ENCODE measurements at regions not wholly inside any gene's neighbourhood (a gene's known extent, or its start where the extent isn't known, plus 50 kb on each side); places are given as distances from the start of the nearest gene placed in this dataset.
"Not testable (repeated sequence)": the region's sequence is repeated elsewhere in the genome, so short reads cannot be mapped to it uniquely, and the experiment has no call there.

- intact Hi-C loops (cut with micrococcal nuclease): no loop called here
- Mint-ChIP-seq H3K27ac (no peak overlapping the region), H3K4me1 (ENCODE audit: low read depth) (no peaks in the 10 kb centered on the region), H3K9me3 (no peaks in the 10 kb centered on the region), H3K27me3 (ENCODE audit: insufficient read depth) (peaks cover 6% of the 10 kb centered on the region), H3K4me3 (no peak overlapping the region), H3K36me3 (ENCODE audit: low read depth) (no peaks in the 10 kb centered on the region)
- DNase-seq (ENCODE audit: low spot score): no peak
Observed at GRCh38 chr14:97153527-97153926, 356.3 kb downstream of the VRK1 start.

DNA sequence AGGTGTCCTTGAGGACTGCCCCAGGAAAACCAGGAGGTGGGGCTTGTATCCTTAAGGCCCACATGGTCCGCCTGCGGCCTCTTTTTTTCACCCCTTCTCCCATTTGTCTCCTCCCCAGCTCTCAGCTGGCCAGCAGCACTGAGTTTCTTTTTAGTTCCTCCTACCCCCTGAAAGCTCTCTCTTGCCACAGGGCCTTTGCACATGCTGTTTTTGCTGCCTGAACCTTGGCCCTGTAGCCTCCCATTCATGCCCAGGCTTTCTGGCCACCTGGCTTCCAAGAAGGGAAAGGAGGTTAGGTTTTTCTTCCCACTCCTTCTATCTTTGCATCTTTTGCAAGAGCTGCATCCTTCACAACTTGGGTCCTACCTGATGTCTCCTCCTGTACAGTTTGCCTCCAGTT is 358.1 kb downstream of the VRK1 start:
- no peak for DNase-seq (ENCODE audit: low spot score)
- intact Hi-C loops (cut with micrococcal nuclease): no loop called here
- Mint-ChIP-seq H3K4me3 (no peak overlapping the region), H3K9me3 (peaks cover 15% of the 10 kb centered on the region), H3K27ac (no peak overlapping the region), H3K27me3 (ENCODE audit: insufficient read depth) (peaks cover 6% of the 10 kb centered on the region), H3K36me3 (ENCODE audit: low read depth) (no peaks in the 10 kb centered on the region), H3K4me1 (ENCODE audit: low read depth) (no peaks in the 10 kb centered on the region)

DNA sequence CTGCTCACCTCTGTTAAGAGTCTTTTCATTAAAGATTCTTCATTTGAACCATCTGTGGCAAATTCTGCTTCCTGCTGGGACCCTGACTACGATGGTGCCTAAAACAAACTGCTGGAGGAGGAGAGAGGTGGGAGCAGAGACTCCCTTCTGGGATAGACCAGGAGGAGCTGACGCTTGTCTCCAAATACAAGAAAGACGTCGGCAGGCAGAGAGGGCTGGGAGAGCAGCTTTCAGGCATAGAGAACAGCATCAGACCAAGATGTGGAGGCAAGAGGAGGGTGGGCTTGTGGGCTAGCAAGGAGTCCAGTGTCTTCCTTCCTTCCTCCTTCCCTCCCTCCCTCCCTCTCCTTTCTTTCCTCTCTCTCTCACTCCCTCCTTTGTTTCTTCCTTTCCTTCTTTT is 358.6 kb downstream of the VRK1 start:
- H3K4me1 Mint-ChIP-seq (ENCODE audit: low read depth): no peaks in the 10 kb centered on the region
- no peaks in the 10 kb centered on the region for H3K36me3 Mint-ChIP-seq (ENCODE audit: low read depth)
- intact Hi-C loops (cut with micrococcal nuclease): no loop called here
- H3K27ac Mint-ChIP-seq: no peak overlapping the region
- H3K4me3 Mint-ChIP-seq: no peak overlapping the region
- no peak for DNase-seq (ENCODE audit: low spot score)
- peaks cover 18% of the 10 kb centered on the region for H3K9me3 Mint-ChIP-seq
- H3K27me3 Mint-ChIP-seq (ENCODE audit: insufficient read depth): peaks cover 6% of the 10 kb centered on the region

- H3K4me3 Mint-ChIP-seq: no peak overlapping the region
- peaks cover 6% of the 10 kb centered on the region for H3K27me3 Mint-ChIP-seq (ENCODE audit: insufficient read depth)
- H3K4me1 Mint-ChIP-seq (ENCODE audit: low read depth): no peaks in the 10 kb centered on the region
- intact Hi-C loops (cut with micrococcal nuclease): no loop called here
- peaks cover 18% of the 10 kb centered on the region for H3K9me3 Mint-ChIP-seq
- no peak for DNase-seq (ENCODE audit: low spot score)
- no peaks in the 10 kb centered on the region for H3K36me3 Mint-ChIP-seq (ENCODE audit: low read depth)
- H3K27ac Mint-ChIP-seq: no peak overlapping the region
Observed at GRCh38 chr14:97156705-97157104, 359.5 kb downstream of the VRK1 start.

GRCh38 chr14:97158102-97158501 is 360.9 kb downstream of the VRK1 start:
- Mint-ChIP-seq H3K9me3 (peaks cover 18% of the 10 kb centered on the region), H3K4me1 (ENCODE audit: low read depth) (no peaks in the 10 kb centered on the region), H3K27me3 (ENCODE audit: insufficient read depth) (peaks cover 6% of the 10 kb centered on the region), H3K36me3 (ENCODE audit: low read depth) (no peaks in the 10 kb centered on the region), H3K4me3 (no peak overlapping the region), H3K27ac (no peak overlapping the region)
- intact Hi-C loops (cut with micrococcal nuclease): no loop called here
- DNase-seq (ENCODE audit: low spot score): no peak

- Mint-ChIP-seq H3K4me1 (ENCODE audit: low read depth) (no peaks in the 10 kb centered on the region), H3K27ac (no peak overlapping the region), H3K36me3 (ENCODE audit: low read depth) (no peaks in the 10 kb centered on the region), H3K9me3 (peaks cover 18% of the 10 kb centered on the region), H3K4me3 (no peak overlapping the region), H3K27me3 (ENCODE audit: insufficient read depth) (peaks cover 6% of the 10 kb centered on the region)
- no peak for DNase-seq (ENCODE audit: low spot score)
- intact Hi-C loops (cut with micrococcal nuclease): no loop called here
Observed at GRCh38 chr14:97159124-97159523, 361.9 kb downstream of the VRK1 start.

- H3K4me3 Mint-ChIP-seq: no peak overlapping the region
- no peaks in the 10 kb centered on the region for H3K4me1 Mint-ChIP-seq (ENCODE audit: low read depth)
- H3K27ac Mint-ChIP-seq: no peak overlapping the region
- H3K9me3 Mint-ChIP-seq: peaks cover 18% of the 10 kb centered on the region
- no peaks in the 10 kb centered on the region for H3K27me3 Mint-ChIP-seq (ENCODE audit: insufficient read depth)
- H3K36me3 Mint-ChIP-seq (ENCODE audit: low read depth): no peaks in the 10 kb centered on the region
- intact Hi-C loops (cut with micrococcal nuclease): no loop called here
- no peak for DNase-seq (ENCODE audit: low spot score)
Observed at GRCh38 chr14:97162621-97163020, 365.4 kb downstream of the VRK1 start.

GRCh38 chr14:97164021-97164420 is 366.8 kb downstream of the VRK1 start:
- intact Hi-C loops (cut with micrococcal nuclease): no loop called here
- H3K4me1 Mint-ChIP-seq (ENCODE audit: low read depth): no peaks in the 10 kb centered on the region
- no peaks in the 10 kb centered on the region for H3K36me3 Mint-ChIP-seq (ENCODE audit: low read depth)
- H3K27ac Mint-ChIP-seq: no peak overlapping the region
- DNase-seq (ENCODE audit: low spot score): no peak
- H3K4me3 Mint-ChIP-seq: no peak overlapping the region
- no peaks in the 10 kb centered on the region for H3K27me3 Mint-ChIP-seq (ENCODE audit: insufficient read depth)
- H3K9me3 Mint-ChIP-seq: peaks cover 14% of the 10 kb centered on the region

DNA sequence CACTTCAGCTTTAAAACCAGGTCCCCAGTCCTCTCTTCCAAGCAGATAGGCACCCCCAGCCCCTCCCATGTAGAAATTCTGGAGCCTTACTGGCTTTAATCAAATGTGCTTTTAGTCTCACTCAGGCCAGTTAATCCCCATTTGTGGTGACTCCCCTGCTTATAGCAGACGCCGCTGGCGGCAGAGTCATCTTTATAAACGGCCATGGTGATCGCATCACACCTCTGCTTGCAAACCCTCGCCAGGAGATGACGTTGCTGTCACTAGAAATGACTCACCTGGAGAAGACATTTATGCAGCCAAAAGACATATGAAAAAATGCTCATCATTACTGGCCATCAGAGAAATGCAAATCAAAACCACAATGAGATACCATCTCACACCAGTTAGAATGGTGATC is 369.3 kb downstream of the VRK1 start:
- Mint-ChIP-seq H3K27me3 (ENCODE audit: insufficient read depth) (no peaks in the 10 kb centered on the region), H3K4me3 (no peak overlapping the region), H3K4me1 (ENCODE audit: low read depth) (no peaks in the 10 kb centered on the region), H3K9me3 (no peaks in the 10 kb centered on the region), H3K27ac (no peak overlapping the region), H3K36me3 (ENCODE audit: low read depth) (no peaks in the 10 kb centered on the region)
- intact Hi-C loops (cut with micrococcal nuclease): no loop called here
- no peak for DNase-seq (ENCODE audit: low spot score)

- H3K27me3 Mint-ChIP-seq (ENCODE audit: insufficient read depth); DNase-seq (ENCODE audit: low spot score); H3K27ac Mint-ChIP-seq; H3K36me3 Mint-ChIP-seq (ENCODE audit: low read depth); intact Hi-C loops (cut with micrococcal nuclease); H3K9me3 Mint-ChIP-seq; H3K4me1 Mint-ChIP-seq (ENCODE audit: low read depth); H3K4me3 Mint-ChIP-seq: not testable (repeated sequence)
Observed at GRCh38 chr14:97167577-97167976, 370.4 kb downstream of the VRK1 start.

GRCh38 chr14:97172644-97173043 is 375.5 kb downstream of the VRK1 start:
- no peaks in the 10 kb centered on the region for H3K4me1 Mint-ChIP-seq (ENCODE audit: low read depth)
- no peaks in the 10 kb centered on the region for H3K27me3 Mint-ChIP-seq (ENCODE audit: insufficient read depth)
- DNase-seq (ENCODE audit: low spot score): no peak
- no peaks in the 10 kb centered on the region for H3K36me3 Mint-ChIP-seq (ENCODE audit: low read depth)
- intact Hi-C loops (cut with micrococcal nuclease): no loop called here
- no peak overlapping the region for H3K27ac Mint-ChIP-seq
- no peak overlapping the region for H3K4me3 Mint-ChIP-seq
- H3K9me3 Mint-ChIP-seq: no peaks in the 10 kb centered on the region

DNA sequence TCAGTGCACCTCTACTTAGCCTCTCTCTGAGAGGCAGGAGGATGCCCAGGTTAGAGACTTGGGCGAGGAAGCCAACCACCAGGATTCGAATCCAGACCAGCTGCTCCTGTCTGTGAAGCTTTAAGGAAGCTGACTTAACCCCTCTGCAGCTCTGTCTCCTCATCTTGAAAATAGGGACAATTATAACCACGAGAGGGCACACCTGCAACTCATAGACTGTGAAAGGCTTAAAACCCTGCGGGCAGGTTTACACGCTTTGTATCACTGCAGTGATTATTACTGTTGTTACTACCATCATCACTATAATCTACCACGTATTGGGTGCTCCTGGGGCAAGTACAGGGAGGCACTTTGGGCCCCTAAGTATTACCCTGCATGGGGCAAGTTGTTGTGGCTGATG is 379.8 kb downstream of the VRK1 start:
- H3K36me3 Mint-ChIP-seq (ENCODE audit: low read depth): peaks cover 2% of the 10 kb centered on the region
- DNase-seq (ENCODE audit: low spot score): no peak
- intact Hi-C loops (cut with micrococcal nuclease): loop anchor here (5.0 kb wide), 1 partner anchor 460 kb away; no protein-coding TSS in a partner anchor
- peaks cover 2% of the 10 kb centered on the region for H3K27me3 Mint-ChIP-seq (ENCODE audit: insufficient read depth)
- H3K4me1 Mint-ChIP-seq (ENCODE audit: low read depth): peaks cover 18% of the 10 kb centered on the region
- peaks cover 17% of the 10 kb centered on the region for H3K9me3 Mint-ChIP-seq
- no peak overlapping the region for H3K4me3 Mint-ChIP-seq
- no peak overlapping the region for H3K27ac Mint-ChIP-seq

DNA sequence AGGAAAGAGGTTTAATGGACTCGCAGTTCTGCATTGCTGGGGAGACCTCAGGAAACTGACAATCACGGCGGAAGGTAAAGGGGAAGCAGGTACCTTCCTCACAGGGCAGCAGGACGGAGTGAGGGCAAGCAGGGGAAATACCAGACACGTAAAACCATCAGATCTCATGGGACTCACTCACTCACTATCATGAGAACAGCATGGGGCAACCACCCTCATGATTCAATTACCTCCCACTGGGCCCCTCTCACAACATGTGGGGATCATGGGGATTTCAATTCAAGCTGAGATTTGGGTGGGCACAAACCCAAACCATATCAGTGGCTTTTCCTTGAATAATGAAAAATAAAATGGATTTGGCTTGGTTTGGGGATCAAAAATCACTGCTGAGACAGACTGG is 380.5 kb downstream of the VRK1 start:
- no peak overlapping the region for H3K4me3 Mint-ChIP-seq
- intact Hi-C loops (cut with micrococcal nuclease): loop anchor here (5.0 kb wide), 1 partner anchor 460 kb away; no protein-coding TSS in a partner anchor
- peaks cover 2% of the 10 kb centered on the region for H3K27me3 Mint-ChIP-seq (ENCODE audit: insufficient read depth)
- peaks cover 17% of the 10 kb centered on the region for H3K9me3 Mint-ChIP-seq
- H3K36me3 Mint-ChIP-seq (ENCODE audit: low read depth): peaks cover 2% of the 10 kb centered on the region
- H3K27ac Mint-ChIP-seq: no peak overlapping the region
- peaks cover 18% of the 10 kb centered on the region for H3K4me1 Mint-ChIP-seq (ENCODE audit: low read depth)
- no peak for DNase-seq (ENCODE audit: low spot score)

DNA sequence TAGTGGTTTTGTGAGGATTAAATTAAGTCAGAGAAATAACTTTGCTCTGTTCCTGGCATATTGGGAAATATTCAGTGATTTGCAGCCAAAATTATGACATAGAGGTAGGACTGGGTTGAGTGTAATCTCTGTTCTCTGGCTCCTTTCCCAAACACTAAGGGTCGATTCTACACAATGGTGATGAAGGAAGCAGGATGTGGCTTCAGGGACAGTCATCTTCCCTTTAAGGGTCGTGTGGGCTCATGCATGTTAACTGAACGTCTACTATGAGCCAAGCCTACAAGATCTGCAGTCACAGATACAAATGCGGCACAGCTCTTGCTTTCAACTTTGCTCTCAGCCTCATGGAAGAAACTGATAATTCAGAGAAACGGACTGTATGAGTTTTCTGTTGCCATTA is 381.6 kb downstream of the VRK1 start:
- Mint-ChIP-seq H3K27me3 (ENCODE audit: insufficient read depth) (peaks cover 2% of the 10 kb centered on the region), H3K4me1 (ENCODE audit: low read depth) (peaks cover 18% of the 10 kb centered on the region), H3K4me3 (no peak overlapping the region), H3K36me3 (ENCODE audit: low read depth) (peaks cover 2% of the 10 kb centered on the region), H3K27ac (no peak overlapping the region), H3K9me3 (peaks cover 17% of the 10 kb centered on the region)
- intact Hi-C loops (cut with micrococcal nuclease): loop anchor here (5.0 kb wide), 1 partner anchor 459 kb away; no protein-coding TSS in a partner anchor
- DNase-seq (ENCODE audit: low spot score): no peak
